ENCODE measurements at regions not wholly inside any gene's neighbourhood (a gene's known extent, or its start where the extent isn't known, plus 50 kb on each side); places are given as distances from the start of the nearest gene placed in this dataset.

GRCh38 chr4:151527699-151528098 is 118.7 kb downstream of the FHIP1A start:
- Histone ChIP-seq H3K4me3 (replicated peaks in 1 of 3; ENCODE audit: low read depth in 2 of 3, low read length in 3 of 3) (no peak overlapping the region), H3K79me2 (ENCODE audit: insufficient read depth, low read length) (no peaks in the 10 kb centered on the region), H3K27me3 (ENCODE audit: control insufficient read depth in 2 of 2, insufficient read depth in 2 of 2, low read length in 2 of 2) (no peaks in the 10 kb centered on the region), H3K9me3 (replicated peaks in 1 of 2; ENCODE audit: control insufficient read depth in 1 of 2, insufficient read depth in 1 of 2, low read length in 2 of 2) (no peaks in the 10 kb centered on the region), H2AFZ (ENCODE audit: insufficient read depth, low read depth, low read length, poor library complexity, severe bottlenecking) (no peak overlapping the region), H3K36me3 (replicated peaks in 1 of 2; ENCODE audit: control insufficient read depth in 1 of 2, insufficient read depth in 2 of 2, low read length in 2 of 2) (no peaks in the 10 kb centered on the region), H3K4me1 (ENCODE audit: control insufficient read depth in 1 of 2, insufficient read depth in 2 of 2, low read length in 2 of 2) (peaks cover 0 to 3% of the 10 kb centered on the region in 2 donors), H3K4me2 (replicated peaks; ENCODE audit: extremely low read depth, low read length, poor library complexity, severe bottlenecking) (no peak overlapping the region), H4K20me1 (ENCODE audit: insufficient read depth, low read length) (no peaks in the 10 kb centered on the region), H3K9ac (ENCODE audit: insufficient read depth, low read length, poor library complexity, severe bottlenecking) (no peak overlapping the region), H3K27ac (ENCODE audit: low read depth in 1 of 2, low read length in 2 of 2) (no peak overlapping the region)
- no CpG with 5 or more reads among the region's 2 CpGs for WGBS (ENCODE audit: insufficient coverage)
- Mint-ChIP-seq H3K4me3 (no peak overlapping the region), H3K27me3 (ENCODE audit: low read depth in 3 of 3) (peaks cover 0 to 3% (median 2%) of the 10 kb centered on the region in 3 donors), H3K4me1 (peaks cover 11% of the 10 kb centered on the region), H3K27ac (no peak overlapping the region), H3K36me3 (no peaks in the 10 kb centered on the region), H3K9me3 (peaks cover 2 to 7% (median 3%) of the 10 kb centered on the region in 7 donors)
- no peak for DNase-seq
- intact Hi-C loops (cut with micrococcal nuclease), result no loop called here
- no peak for TF ChIP-seq CTCF (IDR thresholded peaks at IDR 0.05)

DNA sequence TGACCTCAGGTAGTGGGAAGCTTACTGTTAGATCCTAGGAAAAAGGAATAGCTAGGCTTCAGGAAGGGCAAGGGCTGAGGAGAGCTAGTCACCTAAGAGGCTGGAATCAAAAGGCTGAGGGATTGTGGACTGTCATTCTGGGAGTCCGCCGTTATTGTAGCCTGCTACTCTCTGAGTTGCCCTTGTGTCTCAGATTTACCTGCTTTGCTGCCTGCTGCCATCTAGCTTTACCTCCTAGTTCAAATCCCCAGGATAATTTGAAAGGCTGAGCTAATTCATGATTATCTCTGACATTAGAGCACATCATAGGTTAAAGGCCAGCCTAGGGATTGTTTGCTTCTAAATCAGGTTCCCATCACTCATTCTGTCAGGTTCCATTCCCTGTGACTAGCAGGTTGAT is 120.2 kb downstream of the FHIP1A start:
- H3K4me3 ChIP-seq (replicated peaks in 1 of 3; ENCODE audit: low read depth in 2 of 3, low read length in 3 of 3), result no peak overlapping the region
- H3K9me3 Mint-ChIP-seq, result peaks cover 2 to 7% (median 3%) of the 10 kb centered on the region in 7 donors
- no peak overlapping the region for H2AFZ ChIP-seq (ENCODE audit: insufficient read depth, low read depth, low read length, poor library complexity, severe bottlenecking)
- H4K20me1 ChIP-seq (ENCODE audit: insufficient read depth, low read length), result no peaks in the 10 kb centered on the region
- H3K27me3 ChIP-seq (ENCODE audit: control insufficient read depth in 2 of 2, insufficient read depth in 2 of 2, low read length in 2 of 2), result no peaks in the 10 kb centered on the region
- no peak overlapping the region for H3K27ac Mint-ChIP-seq
- H3K36me3 Mint-ChIP-seq, result no peaks in the 10 kb centered on the region
- TF ChIP-seq CTCF (IDR thresholded peaks at IDR 0.05), result no peak
- H3K79me2 ChIP-seq (ENCODE audit: insufficient read depth, low read length), result no peaks in the 10 kb centered on the region
- WGBS (ENCODE audit: insufficient coverage), result 100% methylated on average over 2 of the region's 2 CpGs
- no peak for DNase-seq
- H3K9ac ChIP-seq (ENCODE audit: insufficient read depth, low read length, poor library complexity, severe bottlenecking), result no peak overlapping the region
- H3K27ac ChIP-seq (ENCODE audit: low read depth in 1 of 2, low read length in 2 of 2), result no peak overlapping the region
- intact Hi-C loops (cut with micrococcal nuclease), result no loop called here
- peaks cover 11% of the 10 kb centered on the region for H3K4me1 Mint-ChIP-seq
- no peaks in the 10 kb centered on the region for H3K9me3 ChIP-seq (replicated peaks in 1 of 2; ENCODE audit: control insufficient read depth in 1 of 2, insufficient read depth in 1 of 2, low read length in 2 of 2)
- peaks cover 0 to 3% of the 10 kb centered on the region in 2 donors for H3K4me1 ChIP-seq (ENCODE audit: control insufficient read depth in 1 of 2, insufficient read depth in 2 of 2, low read length in 2 of 2)
- H3K4me2 ChIP-seq (replicated peaks; ENCODE audit: extremely low read depth, low read length, poor library complexity, severe bottlenecking), result no peak overlapping the region
- H3K36me3 ChIP-seq (replicated peaks in 1 of 2; ENCODE audit: control insufficient read depth in 1 of 2, insufficient read depth in 2 of 2, low read length in 2 of 2), result no peaks in the 10 kb centered on the region
- no peaks in the 10 kb centered on the region for H3K27me3 Mint-ChIP-seq (ENCODE audit: low read depth in 3 of 3)
- H3K4me3 Mint-ChIP-seq, result no peak overlapping the region

Measured in CD14-positive monocyte (primary cell).